ENCODE measurements at regions not wholly inside any gene's neighbourhood (a gene's known extent, or its start where the extent isn't known, plus 50 kb on each side); places are given as distances from the start of the nearest gene placed in this dataset.

- no peak for TF ChIP-seq ZBTB49 (CRISPR knock-in tag; IDR thresholded peaks at IDR 0.05; ENCODE audit: borderline replicate concordance)
- no peak for TF ChIP-seq UBTF (CRISPR knock-in tag; IDR thresholded peaks at IDR 0.05)
- no peak for TF ChIP-seq CENPBD1 (CRISPR knock-in tag; IDR thresholded peaks at IDR 0.05; ENCODE audit: borderline replicate concordance, low read depth)
- TF ChIP-seq KAT2B (IDR thresholded peaks at IDR 0.05; ENCODE audit: borderline replicate concordance, low read depth, low read length) = peak; percentile 80; the same call in 1 of the 2 replicates
- no peak for TF ChIP-seq PLSCR1 (CRISPR knock-in tag; IDR thresholded peaks at IDR 0.05; ENCODE audit: borderline replicate concordance)
Observed at GRCh38 chr12:75666939-75667334, 155.5 kb upstream of the KRR1 start (continued).
